RPMI7951 (cell line): ENCODE measurements at regions not wholly inside any gene's neighbourhood (a gene's known extent, or its start where the extent isn't known, plus 50 kb on each side); places are given as distances from the start of the nearest gene placed in this dataset.

ENCODE experiments used
- DNase-seq: peaks from one replicate; pipeline ENCODE4 v3.0.0-alpha.2; 2012; ENCODE audit warnings: low read depth

DNA sequence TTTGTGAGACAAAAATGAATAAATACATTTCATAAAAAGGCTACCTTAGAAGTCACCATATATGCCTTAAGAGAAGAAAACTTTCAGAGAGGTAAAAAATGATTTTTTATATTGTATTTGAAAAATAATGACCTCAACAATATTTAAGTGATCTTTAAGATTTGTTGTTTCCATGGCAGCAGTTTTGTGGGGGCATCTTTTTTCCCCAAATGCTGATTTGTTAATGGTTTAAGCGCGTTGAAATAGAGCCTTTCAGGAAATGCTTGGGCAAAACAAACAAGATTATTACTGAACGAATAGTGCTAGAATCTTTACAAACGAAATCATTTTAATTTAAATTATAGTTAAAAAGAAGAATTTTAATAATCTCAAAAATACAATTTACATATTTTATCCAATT lies 103.1 kb upstream of the MYO16 start:
- no peak for DNase-seq

DNA sequence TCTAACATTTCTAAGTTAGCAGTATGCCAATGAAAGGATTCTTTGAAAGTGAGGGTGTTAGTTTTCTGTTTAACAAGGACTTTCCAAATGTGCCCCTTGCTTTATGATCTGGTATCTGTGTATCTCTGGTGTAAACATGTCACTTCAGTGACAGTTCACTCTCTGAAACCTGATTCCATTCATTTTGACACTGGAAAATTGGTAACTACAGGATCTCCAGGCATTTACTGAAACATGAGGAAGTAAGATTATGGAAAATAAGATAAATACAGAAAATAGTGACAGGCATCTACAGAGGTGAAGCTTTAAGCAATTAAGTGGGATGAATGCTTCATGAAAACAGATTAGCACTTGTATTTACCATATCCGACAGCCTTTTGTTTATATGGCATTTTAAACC lies 101.6 kb upstream of the MYO16 start:
- DNase-seq, result no peak

DNA sequence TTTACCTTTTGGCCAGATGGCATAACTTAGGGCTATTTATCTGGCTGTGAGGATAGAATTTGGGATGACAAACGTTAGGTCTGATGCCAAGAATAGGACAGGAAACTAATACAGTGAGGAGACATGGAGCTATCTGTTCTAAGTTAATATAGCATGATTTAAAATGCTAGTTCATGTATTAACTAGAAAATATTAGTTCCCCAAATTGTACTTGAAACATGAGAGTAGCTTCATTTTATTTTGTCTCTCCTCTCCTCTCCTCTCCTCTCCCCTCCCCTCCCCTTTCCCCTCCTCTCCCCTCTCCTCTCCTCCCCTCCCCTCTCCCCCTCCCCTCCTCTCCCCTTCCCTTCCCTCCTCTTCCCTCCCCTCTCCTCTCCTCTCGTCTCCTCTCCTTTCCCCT lies 101.1 kb upstream of the MYO16 start:
- DNase-seq, result no peak

DNA sequence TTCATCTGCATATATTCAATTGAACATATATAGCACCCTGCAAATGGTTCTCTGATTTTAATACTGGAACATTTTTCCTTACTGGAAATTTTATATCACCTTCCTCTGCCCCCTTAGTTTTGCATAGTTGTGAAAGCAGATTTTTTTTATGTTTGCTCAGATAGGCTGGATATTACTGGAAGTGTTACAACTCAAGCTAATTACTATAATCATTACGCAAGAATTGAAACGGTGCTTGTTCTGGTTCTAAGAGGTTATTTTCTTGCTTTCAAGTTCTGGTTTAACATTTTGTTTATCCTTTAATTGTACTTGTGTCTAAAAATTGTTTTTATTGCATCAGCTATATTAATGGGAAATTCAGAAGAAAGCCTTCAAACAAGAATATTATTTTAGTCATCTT lies 95.6 kb upstream of the MYO16 start:
- no peak for DNase-seq

DNA sequence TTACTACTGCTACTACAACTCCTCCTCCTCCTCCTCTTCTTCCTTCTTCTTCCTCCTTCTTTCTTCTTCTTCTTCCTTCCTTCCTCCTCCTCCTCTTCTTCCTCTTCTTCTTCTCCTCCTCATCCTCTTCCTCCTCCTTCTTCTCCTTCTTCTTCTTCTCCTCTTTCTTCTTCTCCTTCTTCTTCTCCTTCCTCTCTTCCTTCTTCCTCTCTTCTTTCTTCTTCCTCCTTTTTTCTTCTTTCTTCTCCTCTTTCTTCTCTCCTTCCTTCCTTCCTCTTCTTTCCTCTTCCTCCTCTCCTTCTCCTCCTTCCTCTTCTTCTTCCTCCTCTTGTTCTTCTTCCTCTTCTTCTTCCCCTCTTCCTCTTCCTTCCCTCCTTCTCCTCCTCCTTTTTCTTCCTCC lies 94.7 kb upstream of the MYO16 start:
- no peak for DNase-seq

DNA sequence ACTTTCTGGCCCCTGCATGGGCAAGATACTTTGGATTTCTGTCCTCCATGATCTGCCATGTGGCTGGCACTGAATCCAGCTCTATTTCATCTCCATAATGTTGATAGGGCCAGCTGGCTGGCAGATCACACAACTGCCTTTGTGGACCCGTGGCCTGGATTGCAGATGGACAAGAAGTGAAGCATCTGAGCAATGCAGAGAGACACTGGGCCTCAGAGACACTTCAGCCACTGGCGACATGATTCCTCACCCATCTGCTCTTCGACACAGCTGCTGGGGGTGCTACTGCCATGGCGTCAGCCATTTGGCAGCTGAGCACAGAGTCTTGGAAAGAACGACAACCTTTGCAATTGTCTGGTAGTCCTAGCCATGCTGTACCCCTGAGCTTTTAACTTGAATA lies 79.5 kb upstream of the MYO16 start:
- DNase-seq, result no peak

DNA sequence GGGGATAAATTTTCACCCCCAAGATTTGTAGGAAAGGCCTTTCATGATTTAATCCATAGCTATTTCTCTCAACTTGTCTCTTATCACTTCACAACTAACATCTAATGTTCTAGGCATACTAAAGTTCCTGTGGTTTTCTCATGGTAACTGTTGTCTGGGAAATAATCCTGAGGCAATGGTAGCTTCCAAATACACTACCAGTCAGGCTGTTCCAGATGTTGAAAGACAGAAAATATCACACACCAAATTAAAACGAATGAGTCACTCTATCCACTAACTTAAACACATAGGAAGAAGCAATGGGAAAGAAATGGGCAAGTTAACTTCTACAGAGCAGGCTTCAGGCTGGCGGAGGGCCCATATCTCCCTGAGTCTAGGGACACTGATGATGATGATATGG lies 77.7 kb upstream of the MYO16 start:
- DNase-seq, result no peak

DNA sequence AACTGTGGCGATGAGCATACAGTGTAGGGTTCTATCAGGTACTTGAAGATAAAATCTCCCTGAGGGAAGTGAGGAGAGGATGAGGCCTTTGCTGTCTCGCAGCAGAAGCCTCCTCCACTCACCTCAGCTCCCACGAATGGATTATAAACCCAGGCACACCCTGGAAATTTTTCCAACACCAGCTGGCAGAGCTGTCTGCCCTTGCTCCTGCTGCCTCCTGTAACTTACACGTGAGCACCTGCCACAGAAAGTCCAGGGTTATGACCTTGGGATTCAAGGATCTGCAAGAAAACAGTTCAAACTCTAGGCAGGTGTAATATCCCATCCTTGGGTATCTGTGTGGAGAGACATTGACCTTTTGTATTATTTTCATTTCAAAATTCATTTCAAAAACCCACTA lies 70.9 kb upstream of the MYO16 start:
- DNase-seq, result no peak

DNA sequence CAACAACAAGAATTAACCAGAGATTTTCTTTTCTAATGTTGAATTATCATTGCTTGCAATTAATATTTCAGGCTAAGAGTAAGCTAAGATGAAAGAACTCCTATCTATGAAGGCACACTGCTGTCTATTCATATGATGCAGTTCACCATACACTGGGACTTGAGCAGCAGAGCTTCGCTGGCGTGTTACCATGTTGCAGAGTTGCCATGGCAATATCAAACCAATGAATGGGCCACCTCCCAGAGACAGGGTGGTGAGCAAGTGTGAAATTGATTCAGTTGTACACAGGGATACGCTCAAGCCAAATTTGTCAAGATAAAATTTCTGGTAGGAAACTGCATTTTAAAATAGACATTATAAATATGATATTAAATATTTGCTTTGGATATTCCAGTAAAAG lies 69.3 kb upstream of the MYO16 start:
- no peak for DNase-seq

DNA sequence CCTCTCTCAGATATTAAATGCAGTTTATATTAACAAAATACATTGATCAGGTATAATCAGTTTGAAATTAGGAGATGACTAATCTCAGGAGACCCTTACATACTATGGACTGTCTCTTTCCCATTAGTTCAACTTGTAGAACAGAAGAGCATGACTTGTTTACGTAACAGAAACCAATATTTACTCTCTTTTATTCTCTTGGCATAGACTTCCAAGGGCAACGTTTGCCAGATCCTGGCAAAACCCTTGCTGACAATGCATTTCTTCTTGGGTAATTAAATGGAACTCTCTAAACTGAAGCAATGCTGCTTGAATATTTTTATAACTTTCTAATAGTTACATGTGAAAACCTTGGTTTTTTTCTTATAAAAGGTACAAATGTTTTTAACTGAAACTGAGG lies 68.3 kb upstream of the MYO16 start:
- DNase-seq, result no peak

DNA sequence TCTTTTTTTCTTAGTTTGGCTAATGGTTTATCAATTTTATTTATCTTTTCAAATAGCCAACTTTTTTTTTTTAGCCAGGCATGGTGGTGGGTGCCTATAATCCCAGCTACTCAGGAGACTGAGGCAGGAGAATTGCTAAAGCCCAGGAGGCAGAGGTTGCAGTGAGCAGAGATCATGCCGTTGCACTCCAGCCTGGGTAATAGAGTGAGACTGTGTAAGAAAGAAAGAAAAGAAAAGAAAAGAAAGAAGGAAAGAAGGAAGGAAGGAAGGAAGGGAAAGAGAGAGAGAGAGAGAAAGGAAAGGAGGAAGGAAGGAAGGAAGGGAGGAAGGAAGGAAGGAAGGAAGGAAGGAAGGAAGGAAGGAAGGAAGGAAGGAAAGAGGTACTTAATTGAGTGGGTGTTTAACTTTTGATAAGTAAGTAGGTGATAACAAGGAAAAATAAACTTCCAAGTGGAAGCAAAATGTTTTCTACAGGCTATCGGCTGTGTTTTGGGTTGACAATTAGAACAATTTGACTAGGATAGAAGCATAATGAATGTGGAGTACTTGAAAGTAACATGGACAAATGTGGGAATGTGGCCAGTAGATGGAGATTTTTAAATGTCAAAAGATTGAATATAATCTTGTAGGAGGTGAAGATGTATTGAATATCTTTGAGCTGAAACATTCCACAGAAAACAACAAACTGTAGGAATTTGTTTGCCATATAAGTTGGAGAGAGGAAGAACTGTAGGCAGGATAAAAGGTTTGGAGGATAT lies 62.8 kb upstream of the MYO16 start:
- DNase-seq, result no peak

DNA sequence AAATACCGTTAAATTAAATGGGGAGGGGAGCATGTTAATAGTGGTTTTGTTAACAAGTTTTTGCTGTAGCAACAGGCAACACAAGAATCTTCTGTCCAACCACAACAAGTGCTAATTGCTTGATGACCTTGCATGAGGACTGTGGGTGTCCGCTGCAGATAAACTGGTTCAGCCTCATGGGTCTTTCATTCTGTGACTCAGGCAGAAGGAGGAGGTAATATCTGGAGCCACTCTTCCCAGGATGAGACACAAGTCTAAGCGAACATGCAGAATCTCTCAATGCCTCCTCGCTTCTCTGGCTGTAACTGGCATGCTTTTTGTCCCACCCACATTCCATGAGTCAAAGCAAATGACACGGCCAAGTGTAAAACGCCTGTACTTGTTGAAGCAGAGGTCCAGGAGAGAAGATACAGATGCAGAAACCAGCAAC lies 56.6 kb upstream of the MYO16 start:
- DNase-seq, result no peak

DNA sequence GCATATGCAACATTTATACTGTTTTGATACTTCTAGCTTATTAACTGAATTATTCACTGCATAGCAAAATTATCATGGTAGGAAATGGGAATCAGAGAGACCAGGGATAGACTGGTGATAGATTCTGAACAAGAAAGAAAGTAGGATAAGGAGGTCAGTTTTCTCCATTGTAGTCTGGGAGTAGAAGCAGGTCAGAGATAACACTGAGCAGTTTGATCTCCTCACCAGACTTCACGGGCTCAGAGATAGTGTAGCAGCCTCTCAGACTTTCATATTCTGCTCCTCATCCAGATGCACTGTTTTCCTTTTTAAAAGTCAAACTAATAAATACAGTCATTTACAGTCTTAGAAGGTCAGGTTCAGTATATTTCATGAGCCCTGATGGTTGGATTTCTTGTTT lies 56.0 kb upstream of the MYO16 start:
- DNase-seq, result no peak

DNA sequence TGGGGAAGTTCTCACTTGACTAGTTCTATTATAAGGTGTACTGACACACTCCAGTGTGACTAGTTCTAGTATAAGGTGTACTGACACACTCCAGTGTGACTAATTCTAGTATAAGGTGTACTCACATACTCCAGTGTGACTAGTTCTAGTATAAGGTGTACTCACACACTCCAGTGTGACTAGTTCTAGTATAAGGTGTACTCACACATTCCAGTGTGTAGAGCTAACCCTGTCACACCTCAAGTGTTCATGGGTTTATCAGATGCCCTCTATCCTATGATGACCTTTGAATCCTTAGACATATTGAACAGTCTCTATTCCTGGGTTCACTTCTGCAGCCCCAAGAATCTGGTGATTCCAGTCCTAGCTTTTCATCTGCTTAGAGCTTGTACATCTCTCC lies 54.6 kb upstream of the MYO16 start:
- DNase-seq, result no peak

DNA sequence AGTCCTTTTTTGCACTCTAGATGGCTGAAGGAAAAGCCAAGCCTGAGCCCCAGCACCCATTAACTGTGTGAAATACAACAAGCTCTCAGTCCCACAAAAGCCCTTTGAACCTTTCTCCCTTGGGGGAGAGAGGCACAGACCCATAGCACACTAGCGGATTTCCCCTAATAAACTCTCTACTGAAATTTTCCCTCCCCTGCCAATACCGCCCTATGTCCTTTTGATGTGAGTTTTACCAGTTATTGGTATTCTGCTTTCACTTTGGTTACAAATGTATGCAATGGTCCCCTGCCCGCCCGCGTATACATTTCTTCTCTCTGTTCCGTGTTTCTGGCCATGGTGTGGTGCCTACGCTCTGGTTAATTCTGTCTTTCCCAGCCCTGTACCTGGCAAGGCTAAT lies 54.0 kb upstream of the MYO16 start:
- DNase-seq, result no peak
